Activated CD4-positive, alpha-beta memory T cell treated with anti-CD3 and anti-CD28 coated beads, Interleukin-2, amount 10 ng/mL, durations not matched to agents 7 days and 5 days (primary cell): ENCODE measurements at regions not wholly inside any gene's neighbourhood (a gene's known extent, or its start where the extent isn't known, plus 50 kb on each side); places are given as distances from the start of the nearest gene placed in this dataset.

Source experiments
- CTCF ChIA-PET: fragments of 350-600 bp; sonication (Branson Sonifier 250); formaldehyde crosslinking; loops from one replicate; lab custom pipeline; 2021; ENCODE audit warnings: antibody characterized with exemption, inconsistent platforms; lab: Charles Lee
- POLR2A ChIA-PET: fragments of 350-600 bp; sonication (Branson Sonifier 250); formaldehyde crosslinking; loops from one replicate; lab custom pipeline; 2021; ENCODE audit warnings: antibody characterized with exemption; lab: Charles Lee
- DNase-seq: peaks from one replicate; pipeline ENCODE4 v3.0.0-alpha.2; 2020
- H3K27ac Mint-ChIP-seq: one replicate; pipeline ENCODE4 v1.8.0; 2021; ENCODE audit warnings: mild to moderate bottlenecking, mixed read lengths
- H3K27me3 Mint-ChIP-seq: one replicate; pipeline ENCODE4 v1.8.0; 2021; ENCODE audit warnings: mixed read lengths
- H3K36me3 Mint-ChIP-seq: one replicate; pipeline ENCODE4 v1.8.0; 2021; ENCODE audit warnings: low read depth, mixed read lengths
- H3K4me1 Mint-ChIP-seq: one replicate; pipeline ENCODE4 v1.8.0; 2021; ENCODE audit warnings: mixed read lengths
- H3K4me3 Mint-ChIP-seq: one replicate; pipeline ENCODE4 v1.8.0; 2021; ENCODE audit warnings: mild to moderate bottlenecking, mixed read lengths
- H3K9me3 Mint-ChIP-seq: one replicate; pipeline ENCODE4 v1.8.0; 2021; ENCODE audit warnings: mixed read lengths

- H3K4me3 Mint-ChIP-seq: no peak overlapping the region
- no peak for DNase-seq
- peaks cover 9% of the 10 kb centered on the region for H3K4me1 Mint-ChIP-seq
- H3K27me3 Mint-ChIP-seq: peaks cover 9% of the 10 kb centered on the region
- no peaks in the 10 kb centered on the region for H3K36me3 Mint-ChIP-seq
- CTCF ChIA-PET: no interaction called here
- no peak overlapping the region for H3K27ac Mint-ChIP-seq
- H3K9me3 Mint-ChIP-seq: peaks cover 3% of the 10 kb centered on the region
- POLR2A ChIA-PET: no interaction called here
Measured at GRCh38 chr1:229751610-229752009, 125.6 kb downstream of the URB2 start.

GRCh38 chr1:229752679-229753078, 126.6 kb downstream of the URB2 start:
- ChIA-PET POLR2A (no interaction called here), CTCF (no interaction called here)
- Mint-ChIP-seq H3K36me3 (no peaks in the 10 kb centered on the region), H3K4me1 (peaks cover 9% of the 10 kb centered on the region), H3K4me3 (no peak overlapping the region), H3K27ac (no peak overlapping the region), H3K27me3 (peaks cover 5% of the 10 kb centered on the region), H3K9me3 (peaks cover 3% of the 10 kb centered on the region)
- no peak for DNase-seq

GRCh38 chr1:229753764-229754551, 127.9 kb downstream of the URB2 start:
- peaks cover under 1% of the 10 kb centered on the region for H3K9me3 Mint-ChIP-seq
- POLR2A ChIA-PET: no interaction called here
- peaks cover 3% of the 10 kb centered on the region for H3K27me3 Mint-ChIP-seq
- DNase-seq: no peak
- no peak overlapping the region for H3K4me3 Mint-ChIP-seq
- peaks cover 15% of the 10 kb centered on the region for H3K4me1 Mint-ChIP-seq
- H3K27ac Mint-ChIP-seq: no peak overlapping the region
- no peaks in the 10 kb centered on the region for H3K36me3 Mint-ChIP-seq
- CTCF ChIA-PET: interaction anchor here (1.1 to 1.4 kb wide), 2 partner anchors 38 to 82 kb away, joined by 3 to 4 read pairs; no protein-coding TSS in a partner anchor

GRCh38 chr1:229756666-229757065, 130.6 kb downstream of the URB2 start:
- Mint-ChIP-seq H3K27me3 (peaks cover 3% of the 10 kb centered on the region), H3K4me1 (peaks cover 15% of the 10 kb centered on the region), H3K9me3 (no peaks in the 10 kb centered on the region), H3K36me3 (no peaks in the 10 kb centered on the region), H3K4me3 (no peak overlapping the region), H3K27ac (no peak overlapping the region)
- POLR2A ChIA-PET: no interaction called here
- no peak for DNase-seq
- CTCF ChIA-PET: no interaction called here

- Mint-ChIP-seq H3K36me3 (no peaks in the 10 kb centered on the region), H3K9me3 (no peaks in the 10 kb centered on the region), H3K4me1 (peaks cover 15% of the 10 kb centered on the region), H3K27me3 (peaks cover 3% of the 10 kb centered on the region), H3K4me3 (no peak overlapping the region), H3K27ac (no peak overlapping the region)
- POLR2A ChIA-PET: no interaction called here
- no peak for DNase-seq
- CTCF ChIA-PET: no interaction called here
Measured at GRCh38 chr1:229757226-229757625, 131.2 kb downstream of the URB2 start.

GRCh38 chr1:229758101-229759036, 132.3 kb downstream of the URB2 start:
- no peak for DNase-seq

GRCh38 chr1:229759037-229759435, 133.0 kb downstream of the URB2 start:
- DNase-seq: no peak
- CTCF ChIA-PET: no interaction called here
- no peaks in the 10 kb centered on the region for H3K9me3 Mint-ChIP-seq

More at GRCh38 chr1:229758101-229759036, 132.3 kb downstream of the URB2 start:
- peaks cover 8% of the 10 kb centered on the region for H3K27me3 Mint-ChIP-seq
- H3K4me3 Mint-ChIP-seq: no peak overlapping the region
- ChIA-PET CTCF (no interaction called here), POLR2A (no interaction called here)
- no peaks in the 10 kb centered on the region for H3K36me3 Mint-ChIP-seq
- H3K27ac Mint-ChIP-seq: no peak overlapping the region
- peaks cover 15% of the 10 kb centered on the region for H3K4me1 Mint-ChIP-seq
- H3K9me3 Mint-ChIP-seq: no peaks in the 10 kb centered on the region

GRCh38 chr1:229759586-229759985, 133.5 kb downstream of the URB2 start:
- Mint-ChIP-seq H3K27ac (no peak overlapping the region), H3K9me3 (no peaks in the 10 kb centered on the region), H3K27me3 (peaks cover 17% of the 10 kb centered on the region), H3K4me1 (peaks cover 6% of the 10 kb centered on the region), H3K36me3 (no peaks in the 10 kb centered on the region), H3K4me3 (no peak overlapping the region)
- ChIA-PET CTCF (interaction anchor here (0.6 kb wide), 1 partner anchor 194 kb away, joined by 3 read pairs; no protein-coding TSS in a partner anchor), POLR2A (no interaction called here)
- no peak for DNase-seq

More at GRCh38 chr1:229759037-229759435, 133.0 kb downstream of the URB2 start:
- Mint-ChIP-seq H3K4me1 (peaks cover 10% of the 10 kb centered on the region), H3K4me3 (no peak overlapping the region), H3K27me3 (peaks cover 14% of the 10 kb centered on the region), H3K36me3 (no peaks in the 10 kb centered on the region), H3K27ac (no peak overlapping the region)
- POLR2A ChIA-PET: no interaction called here

GRCh38 chr1:229760478-229760996, 134.5 kb downstream of the URB2 start:
- Mint-ChIP-seq H3K4me3 (no peak overlapping the region), H3K4me1 (peaks cover 6% of the 10 kb centered on the region), H3K27ac (no peak overlapping the region), H3K9me3 (no peaks in the 10 kb centered on the region), H3K27me3 (peaks cover 20% of the 10 kb centered on the region), H3K36me3 (no peaks in the 10 kb centered on the region)
- no peak for DNase-seq
- CTCF ChIA-PET: no interaction called here
- POLR2A ChIA-PET: interaction anchor here (0.7 kb wide), 1 partner anchor 25 kb away, joined by 3 read pairs; no protein-coding TSS in a partner anchor

- no peak overlapping the region for H3K4me3 Mint-ChIP-seq
- CTCF ChIA-PET: no interaction called here
- H3K4me1 Mint-ChIP-seq: peaks cover 6% of the 10 kb centered on the region
- DNase-seq: no peak
- no peak overlapping the region for H3K27ac Mint-ChIP-seq
- H3K36me3 Mint-ChIP-seq: no peaks in the 10 kb centered on the region
- POLR2A ChIA-PET: no interaction called here
- H3K9me3 Mint-ChIP-seq: no peaks in the 10 kb centered on the region
- H3K27me3 Mint-ChIP-seq: peaks cover 27% of the 10 kb centered on the region
Measured at GRCh38 chr1:229762891-229763290, 136.8 kb downstream of the URB2 start.

GRCh38 chr1:229768232-229768631, 142.2 kb downstream of the URB2 start:
- H3K27ac Mint-ChIP-seq: no peak overlapping the region
- peaks cover 43% of the 10 kb centered on the region for H3K27me3 Mint-ChIP-seq
- no peak overlapping the region for H3K4me3 Mint-ChIP-seq
- H3K4me1 Mint-ChIP-seq: no peaks in the 10 kb centered on the region
- POLR2A ChIA-PET: no interaction called here
- CTCF ChIA-PET: interaction anchor here (0.6 kb wide), 1 partner anchor 538 kb away, joined by 3 read pairs; no protein-coding TSS in a partner anchor
- H3K36me3 Mint-ChIP-seq: no peaks in the 10 kb centered on the region
- no peak for DNase-seq
- no peaks in the 10 kb centered on the region for H3K9me3 Mint-ChIP-seq

- ChIA-PET POLR2A (no interaction called here), CTCF (interaction anchor here (0.6 kb wide), 1 partner anchor 538 kb away, joined by 3 read pairs; no protein-coding TSS in a partner anchor)
- DNase-seq: no peak
- no peaks in the 10 kb centered on the region for H3K4me1 Mint-ChIP-seq
- H3K27me3 Mint-ChIP-seq: peaks cover 39% of the 10 kb centered on the region
- no peak overlapping the region for H3K4me3 Mint-ChIP-seq
- H3K36me3 Mint-ChIP-seq: no peaks in the 10 kb centered on the region
- H3K9me3 Mint-ChIP-seq: no peaks in the 10 kb centered on the region
- H3K27ac Mint-ChIP-seq: no peak overlapping the region
Measured at GRCh38 chr1:229769006-229769405, 143.0 kb downstream of the URB2 start.

GRCh38 chr1:229769809-229770208, 143.8 kb downstream of the URB2 start:
- no peaks in the 10 kb centered on the region for H3K4me1 Mint-ChIP-seq
- no peak overlapping the region for H3K27ac Mint-ChIP-seq
- H3K4me3 Mint-ChIP-seq: no peak overlapping the region
- no peak for DNase-seq
- ChIA-PET CTCF (no interaction called here), POLR2A (no interaction called here)
- no peaks in the 10 kb centered on the region for H3K9me3 Mint-ChIP-seq
- H3K27me3 Mint-ChIP-seq: peaks cover 35% of the 10 kb centered on the region
- H3K36me3 Mint-ChIP-seq: no peaks in the 10 kb centered on the region
